ENCODE measurements at regions not wholly inside any gene's neighbourhood (a gene's known extent, or its start where the extent isn't known, plus 50 kb on each side); places are given as distances from the start of the nearest gene placed in this dataset.

DNA sequence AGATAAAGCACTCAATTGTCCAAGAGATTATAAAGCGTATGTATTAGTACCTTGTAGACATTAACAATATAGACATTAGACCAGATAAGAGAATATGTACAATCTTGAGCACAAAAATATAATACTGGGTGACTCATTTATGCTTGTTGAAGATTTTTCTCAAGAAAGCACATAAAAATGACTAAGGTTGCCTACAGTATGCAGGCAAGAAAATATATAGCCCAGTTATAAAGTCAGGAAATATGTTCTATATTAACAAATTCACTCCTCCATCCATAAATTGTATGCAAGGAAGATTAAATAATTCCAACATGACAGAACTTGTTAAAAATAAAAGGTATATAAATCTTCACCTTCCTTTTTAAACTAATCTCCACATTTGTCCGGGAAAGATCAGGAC, 356.4 kb upstream of the SLC39A10 start:
- TF ChIP-seq CTCF (IDR thresholded peaks at IDR 0.05; ENCODE audit: insufficient read depth, low read depth, low read length) (no peak), EZH2 (IDR thresholded peaks at IDR 0.05; ENCODE audit: insufficient read depth, low read length) (no peak)
